Bone marrow (tissue), 2 donors: ENCODE measurements at regions not wholly inside any gene's neighbourhood (a gene's known extent, or its start where the extent isn't known, plus 50 kb on each side); places are given as distances from the start of the nearest gene placed in this dataset.
"Not testable (repeated sequence)": the region's sequence is repeated elsewhere in the genome, so short reads cannot be mapped to it uniquely, and the experiment has no call there.

Source experiments
- DNase-seq, 2 donors: peaks; one replicate each; lab custom pipeline; 2025; lab: John Stamatoyannopoulos, UW

DNA sequence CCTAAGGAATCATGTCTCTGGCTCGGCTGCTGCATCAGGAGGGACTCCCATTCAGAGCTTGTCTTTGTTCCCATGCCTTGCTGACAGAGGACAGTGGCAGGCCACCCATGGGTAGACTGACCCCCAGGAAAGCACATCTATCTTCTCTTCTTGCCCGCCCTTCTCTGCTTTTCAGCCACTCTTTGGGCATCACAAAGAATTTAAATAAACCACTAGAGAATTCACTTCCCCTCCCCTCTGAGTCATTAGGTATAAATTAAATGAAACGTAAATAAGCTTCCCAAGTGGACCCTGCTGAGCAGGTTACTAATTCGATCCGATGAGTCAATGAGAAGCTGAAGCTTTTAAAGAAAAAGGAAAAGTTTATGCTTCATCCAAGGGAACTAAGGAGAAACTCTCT, 97.0 kb downstream of the DRD1 start:
- no peak for DNase-seq

- no peak for DNase-seq
Measured at GRCh38 chr5:175344331-175345195, 99.4 kb downstream of the DRD1 start.

GRCh38 chr5:175343308-175343707, 100.7 kb downstream of the DRD1 start:
- DNase-seq = no peak

DNA sequence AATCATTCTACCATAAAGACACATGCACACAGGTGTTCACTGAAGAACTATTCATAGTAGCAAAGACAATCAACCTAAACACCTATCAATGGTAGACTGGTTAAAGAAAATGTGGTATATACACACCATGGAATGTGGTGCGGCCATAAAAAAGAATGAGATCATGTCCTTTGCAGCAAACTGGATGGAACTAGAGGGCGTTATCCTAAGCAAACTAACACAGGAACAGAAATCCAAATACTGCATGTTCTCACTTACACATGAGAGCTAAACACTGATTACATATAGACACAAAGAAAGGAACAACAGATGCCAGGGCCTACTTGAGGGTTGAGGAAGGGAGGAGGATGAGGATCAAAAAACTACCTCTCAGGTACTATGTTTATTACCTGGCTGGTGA, 103.8 kb downstream of the DRD1 start:
- no peak for DNase-seq

DNA sequence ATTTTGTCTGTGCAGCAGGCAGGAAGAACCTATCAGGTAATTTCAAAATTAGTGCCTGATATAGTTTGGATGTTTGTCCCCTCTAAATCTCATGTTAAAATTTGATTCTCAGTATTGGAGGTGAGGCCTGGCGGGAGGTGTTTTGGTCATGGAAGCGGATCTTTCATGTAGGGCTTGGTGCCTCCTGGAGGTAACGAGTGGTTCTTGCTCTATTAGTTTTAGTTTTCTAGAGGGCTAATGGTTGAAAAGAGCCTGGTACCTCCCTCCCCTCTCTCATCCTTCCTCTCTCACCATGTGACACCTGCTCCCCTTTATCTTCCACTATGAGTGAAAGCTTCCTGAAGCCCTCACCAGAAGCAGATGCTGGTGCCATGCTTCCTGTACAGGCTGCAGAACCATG, 106.3 kb downstream of the DRD1 start:
- no peak for DNase-seq

GRCh38 chr5:175336781-175337180, 107.2 kb downstream of the DRD1 start:
- no peak for DNase-seq

- DNase-seq = no peak
Measured at GRCh38 chr5:175335691-175336090, 108.3 kb downstream of the DRD1 start.

GRCh38 chr5:175331173-175332036, 112.6 kb downstream of the DRD1 start:
- not testable (repeated sequence) for DNase-seq

DNA sequence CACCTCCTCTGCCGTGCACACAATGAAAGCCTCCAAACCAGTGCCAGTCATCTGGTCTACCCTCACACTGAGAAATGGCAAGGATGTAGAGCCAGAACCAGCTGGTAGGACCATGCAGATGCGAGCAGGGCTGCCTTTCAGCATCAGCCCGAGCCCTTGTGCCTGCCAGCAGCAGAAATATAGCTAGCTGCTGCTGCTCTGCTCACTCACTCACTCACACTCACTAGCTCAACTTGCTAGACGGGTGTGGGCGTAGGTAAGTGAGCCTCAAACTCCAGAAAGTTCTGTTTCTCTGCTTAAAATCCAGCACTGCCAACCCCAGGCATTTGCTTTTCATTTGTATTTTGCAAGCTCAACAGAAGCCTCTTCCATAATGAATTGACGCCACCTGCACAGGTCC, 114.0 kb downstream of the DRD1 start:
- DNase-seq = no peak

GRCh38 chr5:175328687-175329086, 115.3 kb downstream of the DRD1 start:
- DNase-seq = no peak

DNA sequence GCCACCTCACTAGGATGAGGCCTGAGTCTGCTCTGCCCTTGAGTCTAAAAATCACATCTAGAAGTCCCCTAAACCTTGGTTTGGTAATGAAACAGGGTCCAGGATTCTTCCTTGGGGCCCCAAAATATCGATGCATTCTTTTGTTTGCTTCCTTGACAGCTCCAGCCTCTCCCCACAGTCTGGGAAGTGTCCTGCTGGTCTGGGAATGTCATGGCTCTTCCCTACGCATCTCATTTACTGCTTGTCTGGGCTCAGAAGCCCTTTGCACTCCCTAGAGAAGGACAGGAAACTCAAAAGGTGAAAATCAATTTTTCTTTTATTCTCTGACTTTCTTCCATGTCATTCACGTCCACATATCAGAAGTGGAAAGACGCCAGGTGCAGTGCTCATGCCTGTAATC, 115.8 kb downstream of the DRD1 start:
- DNase-seq = no peak

DNA sequence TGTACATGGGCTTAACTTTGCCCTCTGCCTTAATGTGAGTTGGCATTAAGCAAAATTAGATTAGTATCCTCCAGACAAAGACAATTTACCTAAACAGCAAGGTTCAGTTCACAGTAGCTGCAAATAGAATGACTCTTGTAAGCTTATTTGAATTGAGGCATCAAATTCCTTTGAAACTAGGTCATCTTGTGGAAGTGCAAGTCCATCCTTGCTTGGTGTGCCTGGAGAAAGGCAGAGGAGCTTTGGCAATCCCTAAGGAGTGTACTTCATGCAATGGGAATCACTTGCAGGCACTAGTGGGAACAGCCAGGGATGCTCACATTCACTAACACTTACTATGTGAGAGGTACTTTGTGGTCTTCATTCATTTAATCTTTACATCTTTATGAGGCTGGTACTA, 118.3 kb downstream of the DRD1 start:
- DNase-seq = no peak

GRCh38 chr5:175321927-175322532, 122.0 kb downstream of the DRD1 start:
- no peak for DNase-seq

- DNase-seq = no peak
Measured at GRCh38 chr5:175319199-175319598, 124.8 kb downstream of the DRD1 start.

- DNase-seq = no peak
Measured at GRCh38 chr5:175317872-175318271, 126.1 kb downstream of the DRD1 start.

GRCh38 chr5:175309218-175309810, 134.7 kb downstream of the DRD1 start:
- no peak for DNase-seq

GRCh38 chr5:175308701-175309100, 135.3 kb downstream of the DRD1 start:
- DNase-seq = no peak

DNA sequence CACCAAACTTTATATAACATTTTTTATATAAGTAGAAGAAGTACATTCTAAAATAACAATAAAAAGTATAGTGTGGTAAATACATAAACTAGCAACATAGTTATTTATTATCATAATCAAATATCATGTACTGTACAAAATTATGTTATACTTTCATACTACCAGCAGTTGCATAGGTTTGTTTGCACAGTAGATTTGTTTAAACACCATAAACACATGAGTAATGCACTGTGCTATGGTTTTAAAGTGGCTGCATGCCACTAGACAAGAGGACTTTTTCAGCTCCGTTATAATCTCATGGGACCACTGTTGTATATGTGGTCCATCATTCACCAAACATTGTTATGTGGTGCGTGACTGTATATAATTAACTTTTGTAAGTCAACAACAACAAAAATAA, 137.6 kb downstream of the DRD1 start:
- no peak for DNase-seq

- no peak for DNase-seq
Measured at GRCh38 chr5:175305251-175305650, 138.7 kb downstream of the DRD1 start.

DNA sequence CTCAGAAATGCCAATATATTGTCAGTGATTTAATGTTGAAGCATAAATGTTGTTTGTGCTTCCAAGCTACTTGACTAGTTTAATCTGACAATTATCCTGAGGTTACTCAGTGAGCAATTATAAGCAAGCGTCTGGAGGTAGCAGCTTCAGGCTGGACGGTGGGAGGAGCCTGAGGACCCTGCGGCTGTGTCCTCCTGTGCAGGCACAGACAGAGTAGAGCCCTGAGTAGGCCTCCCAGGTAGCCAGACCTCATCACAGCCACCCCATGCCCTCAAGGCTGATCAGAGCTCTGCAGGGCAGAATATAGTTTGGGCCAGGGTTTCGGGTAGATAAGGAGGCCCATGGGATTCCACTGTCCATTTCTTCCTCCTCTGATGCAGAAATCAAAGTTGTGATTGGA, 153.6 kb downstream of the DRD1 start:
- no peak for DNase-seq

- DNase-seq = no peak
Measured at GRCh38 chr5:175288048-175288621, 155.8 kb downstream of the DRD1 start.

DNA sequence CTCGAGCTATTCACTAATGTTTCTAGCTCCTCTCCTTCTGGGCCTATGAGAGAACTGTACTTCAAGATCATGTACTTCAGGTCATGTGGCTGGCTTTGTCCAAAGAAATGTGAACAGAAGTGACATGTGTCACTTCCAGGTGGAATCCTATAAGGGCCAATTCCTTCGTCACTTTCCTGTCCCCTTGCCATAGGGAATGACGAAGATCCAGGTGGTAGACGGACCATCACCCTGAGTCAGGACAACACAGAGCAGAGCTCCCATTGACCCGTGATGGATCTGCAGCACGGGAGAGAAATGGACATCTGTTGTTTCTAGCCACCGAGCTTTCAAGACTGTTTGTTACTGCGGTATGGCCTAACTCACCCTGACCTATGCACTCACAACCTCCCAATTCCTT, 157.0 kb downstream of the DRD1 start:
- no peak for DNase-seq
